HepG2 (cell line): ENCODE measurements at regions not wholly inside any gene's neighbourhood (a gene's known extent, or its start where the extent isn't known, plus 50 kb on each side); places are given as distances from the start of the nearest gene placed in this dataset.
"Not testable (repeated sequence)": the region's sequence is repeated elsewhere in the genome, so short reads cannot be mapped to it uniquely, and the experiment has no call there.

Experiments used
- ATF3 ChIP-seq: sonication (generic); formaldehyde crosslinking; IDR thresholded peaks from 2 replicates; pipeline ENCODE4 v1.4.0; 2020; ENCODE audit warnings: missing genetic modification reagents
- POLR2AphosphoS5 ChIP-seq: IDR thresholded peaks from 2 replicates; pipeline ENCODE4 v1.6.1; 2012; ENCODE audit warnings: low read depth, low read length
- RFX5 ChIP-seq: IDR thresholded peaks from 2 replicates; pipeline ENCODE4 v1.6.1; 2011; ENCODE audit warnings: low read depth, low read length, improper control_type of control experiment
- TF ChIP-seq, protein P1 (sequence below): sonication (generic); formaldehyde crosslinking; IDR thresholded peaks from 2 replicates; pipeline ENCODE4 v1.5.0; 2020; ENCODE audit warnings: mild to moderate bottlenecking, missing genetic modification reagents, moderate library complexity

DNA sequence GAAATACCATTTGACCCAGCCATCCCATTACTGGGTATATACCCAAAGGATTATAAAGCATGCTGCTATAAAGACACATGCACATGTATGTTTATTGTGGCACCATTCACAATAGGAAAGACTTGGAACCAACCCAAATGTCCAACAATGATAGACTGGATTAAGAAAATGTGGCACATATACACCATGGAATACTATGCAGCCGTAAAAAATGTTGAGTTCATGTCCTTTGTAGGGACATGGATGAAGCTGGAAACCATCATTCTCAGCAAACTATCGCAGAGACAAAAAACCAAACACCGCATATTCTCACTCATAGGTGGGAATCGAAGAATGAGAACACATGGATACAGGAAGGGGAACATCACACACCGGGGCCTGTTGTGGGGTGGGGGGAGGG lies 111.5 kb downstream of the TPBG start:
- not testable (repeated sequence) for TF ChIP-seq RFX5; POLR2AphosphoS5; ATF3 (CRISPR knock-in tag)
- TF ChIP-seq, protein P1, sequence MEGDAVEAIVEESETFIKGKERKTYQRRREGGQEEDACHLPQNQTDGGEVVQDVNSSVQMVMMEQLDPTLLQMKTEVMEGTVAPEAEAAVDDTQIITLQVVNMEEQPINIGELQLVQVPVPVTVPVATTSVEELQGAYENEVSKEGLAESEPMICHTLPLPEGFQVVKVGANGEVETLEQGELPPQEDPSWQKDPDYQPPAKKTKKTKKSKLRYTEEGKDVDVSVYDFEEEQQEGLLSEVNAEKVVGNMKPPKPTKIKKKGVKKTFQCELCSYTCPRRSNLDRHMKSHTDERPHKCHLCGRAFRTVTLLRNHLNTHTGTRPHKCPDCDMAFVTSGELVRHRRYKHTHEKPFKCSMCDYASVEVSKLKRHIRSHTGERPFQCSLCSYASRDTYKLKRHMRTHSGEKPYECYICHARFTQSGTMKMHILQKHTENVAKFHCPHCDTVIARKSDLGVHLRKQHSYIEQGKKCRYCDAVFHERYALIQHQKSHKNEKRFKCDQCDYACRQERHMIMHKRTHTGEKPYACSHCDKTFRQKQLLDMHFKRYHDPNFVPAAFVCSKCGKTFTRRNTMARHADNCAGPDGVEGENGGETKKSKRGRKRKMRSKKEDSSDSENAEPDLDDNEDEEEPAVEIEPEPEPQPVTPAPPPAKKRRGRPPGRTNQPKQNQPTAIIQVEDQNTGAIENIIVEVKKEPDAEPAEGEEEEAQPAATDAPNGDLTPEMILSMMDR (CRISPR knock-in tag), result not testable (repeated sequence)
